Stimulated activated CD4-positive, alpha-beta T cell treated with anti-CD3 and anti-CD28 coated beads, Interleukin-12 subunit alpha, Interleukin-12 subunit beta, amount 100 ng/mL, for 4 hours (primary cell): ENCODE measurements at regions not wholly inside any gene's neighbourhood (a gene's known extent, or its start where the extent isn't known, plus 50 kb on each side); places are given as distances from the start of the nearest gene placed in this dataset.
"Not testable (repeated sequence)": the region's sequence is repeated elsewhere in the genome, so short reads cannot be mapped to it uniquely, and the experiment has no call there.

Source experiments
- DNase-seq: peaks from one replicate; pipeline ENCODE4 v3.0.0-alpha.2; 2020

DNA sequence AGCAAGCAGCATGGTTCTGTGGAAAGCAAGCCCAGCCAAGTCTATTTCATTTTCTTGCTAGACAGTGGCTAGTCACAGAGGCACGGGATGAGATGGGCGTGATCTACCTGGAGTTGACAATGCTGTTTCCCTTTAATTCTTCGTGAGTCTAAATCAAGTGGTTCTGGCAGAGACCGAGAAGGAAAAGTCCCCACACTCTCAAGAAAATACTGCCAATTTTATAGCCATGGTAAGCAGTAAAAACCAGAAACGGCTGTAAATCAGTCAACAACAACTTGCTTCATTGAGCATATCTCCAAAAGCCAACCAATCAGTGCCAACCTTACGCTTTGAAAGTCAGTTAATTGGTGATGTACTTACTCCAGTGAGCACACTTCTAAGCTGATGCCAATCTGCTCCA lies 223.4 kb downstream of the SEC23IP start:
- DNase-seq, result no peak

- DNase-seq, result no peak
Observed at GRCh38 chr10:120121768-120122167, 229.2 kb downstream of the SEC23IP start.

GRCh38 chr10:120131183-120131582 lies 238.7 kb downstream of the SEC23IP start:
- no peak for DNase-seq

DNA sequence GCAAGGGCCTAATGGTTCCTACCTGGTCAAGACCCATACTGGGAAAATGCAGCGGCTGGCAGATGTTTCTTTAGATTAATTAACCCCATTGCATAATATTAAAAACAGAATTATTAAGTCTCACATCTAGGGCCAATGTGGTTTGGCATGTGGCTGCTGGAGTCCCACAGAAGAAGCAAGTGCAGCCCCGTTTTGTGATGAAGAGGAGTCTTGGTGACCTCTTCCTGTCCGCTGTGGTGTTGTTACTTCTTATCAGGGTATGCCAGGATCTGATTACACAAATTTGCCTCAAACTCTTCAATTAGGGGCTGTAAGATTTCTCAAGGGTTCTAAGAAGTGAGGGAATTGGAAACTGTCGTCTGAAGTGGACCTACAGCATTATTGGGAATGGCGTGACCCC lies 240.3 kb downstream of the SEC23IP start:
- no peak for DNase-seq

DNA sequence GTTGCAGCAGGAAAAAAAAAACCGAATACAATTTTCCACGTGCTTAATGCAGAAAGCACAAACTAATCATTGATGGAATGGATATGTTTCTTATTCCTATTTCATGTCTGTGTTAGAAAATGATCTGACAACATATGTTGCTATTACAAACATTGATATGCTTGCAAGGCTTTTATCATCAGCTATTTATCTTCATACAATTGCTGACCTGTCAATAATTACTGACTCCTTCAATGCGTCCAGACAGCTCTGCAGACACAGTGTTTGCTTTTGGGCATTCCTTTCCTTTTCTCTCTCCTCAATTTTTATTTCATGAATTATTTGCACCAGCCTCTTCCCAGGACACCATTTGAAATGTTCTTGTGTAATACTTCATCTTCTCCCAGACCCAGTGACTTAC lies 246.2 kb downstream of the SEC23IP start:
- DNase-seq, result no peak

DNA sequence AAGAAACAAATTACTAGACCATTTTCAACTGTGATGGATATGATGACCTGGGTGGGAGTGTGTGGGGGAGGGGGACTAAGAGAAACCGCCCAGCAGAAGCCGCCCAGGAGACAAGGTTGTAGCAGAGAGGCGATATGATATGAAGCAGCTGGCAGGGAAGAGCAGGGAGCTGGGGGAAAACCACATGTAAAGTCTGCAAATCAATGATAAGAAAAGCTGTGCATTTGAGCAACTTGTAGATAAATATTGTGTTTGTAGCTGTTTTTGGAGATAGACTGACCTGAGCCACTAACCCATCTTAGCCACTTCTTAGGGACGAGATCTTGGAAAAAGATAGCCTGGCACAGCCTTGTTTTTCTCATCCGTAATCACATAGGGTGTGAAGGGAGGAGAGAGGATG lies 252.6 kb downstream of the SEC23IP start:
- DNase-seq, result no peak

- no peak for DNase-seq
Observed at GRCh38 chr10:120156614-120157274, 264.2 kb downstream of the SEC23IP start.

DNA sequence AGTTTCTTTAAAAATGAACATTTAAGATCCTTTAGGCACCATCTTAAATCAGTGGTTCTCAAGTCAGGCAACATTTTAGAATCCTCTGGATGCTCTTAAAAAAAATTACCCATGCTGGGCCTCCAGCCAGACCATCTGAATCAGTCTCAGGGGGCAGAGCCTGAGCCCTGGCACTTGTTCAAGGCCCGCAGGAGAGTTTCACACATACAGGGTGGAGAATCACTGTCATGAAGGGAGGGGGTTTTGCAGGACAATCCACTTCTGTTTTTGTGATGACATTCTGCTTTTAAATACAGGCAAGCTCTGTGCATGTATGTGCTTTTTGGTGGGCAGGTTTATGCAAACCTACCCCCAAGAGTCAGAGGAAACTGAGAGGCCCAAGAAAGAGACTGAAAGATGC lies 268.6 kb downstream of the SEC23IP start:
- DNase-seq, result no peak

GRCh38 chr10:120162471-120162870 lies 269.9 kb downstream of the SEC23IP start:
- no peak for DNase-seq

DNA sequence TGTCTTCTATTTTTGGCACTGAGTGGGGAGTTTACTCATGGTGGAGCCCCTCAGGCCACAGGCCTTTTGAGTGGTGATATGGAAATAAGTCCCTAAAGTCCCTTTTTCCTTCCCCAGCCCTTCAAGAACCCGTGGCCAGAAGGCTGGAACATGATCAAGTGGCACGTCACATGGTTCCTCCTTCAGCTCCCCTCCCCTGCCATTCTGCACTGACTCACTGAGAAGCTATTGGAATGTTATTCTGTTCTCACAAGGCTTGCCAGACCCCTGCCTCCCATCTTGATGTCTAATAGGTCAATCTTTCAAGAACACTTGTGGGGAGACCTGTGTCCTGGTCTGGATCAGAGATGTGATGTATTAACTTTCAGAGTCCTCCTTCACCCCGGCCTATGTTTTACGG lies 279.8 kb downstream of the SEC23IP start:
- no peak for DNase-seq

GRCh38 chr10:120174491-120174890 lies 282.0 kb downstream of the SEC23IP start:
- DNase-seq, result no peak

DNA sequence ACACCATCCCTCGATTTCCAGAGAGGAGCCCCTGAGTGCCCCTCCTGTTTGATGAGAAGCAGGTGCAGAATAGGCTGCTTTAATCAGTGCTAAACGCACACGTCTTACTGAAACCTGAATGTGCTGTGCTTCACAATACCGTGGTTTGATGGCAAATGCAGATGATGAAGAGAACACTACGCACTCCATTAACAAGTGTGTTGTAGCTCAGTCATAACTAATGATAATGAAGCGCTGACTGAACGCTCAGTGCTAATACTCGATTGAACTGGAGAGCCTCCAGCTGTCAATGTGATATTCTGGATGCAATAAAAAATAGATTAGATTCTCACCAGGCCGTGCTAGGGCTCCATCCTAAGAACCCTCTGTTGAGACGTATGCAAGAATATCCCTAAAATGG lies 279.7 kb upstream of the PLPP4 start:
- DNase-seq, result no peak

- no peak for DNase-seq
Observed at GRCh38 chr10:120180160-120180559, 276.9 kb upstream of the PLPP4 start.

DNA sequence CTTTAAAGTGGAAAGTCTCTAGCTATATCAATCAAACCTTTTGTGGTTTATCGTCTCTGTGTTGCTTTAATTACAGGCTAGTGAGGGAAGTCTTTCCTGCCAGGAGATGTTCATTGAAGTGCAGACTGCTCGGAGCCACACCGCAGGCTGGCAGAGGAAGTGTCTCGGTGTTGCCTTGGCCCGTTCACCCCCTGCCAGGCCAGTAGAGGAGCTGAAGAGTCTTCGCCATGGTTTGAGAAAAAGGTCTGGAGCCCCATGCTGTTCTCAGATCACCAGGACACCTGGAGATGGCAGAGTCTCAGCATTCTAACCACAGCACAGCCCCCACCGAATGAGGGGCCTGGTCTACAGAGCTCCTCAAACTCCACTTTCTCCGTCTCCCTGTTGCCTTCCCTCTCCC lies 275.9 kb upstream of the PLPP4 start:
- no peak for DNase-seq

- no peak for DNase-seq
Observed at GRCh38 chr10:120182431-120182830, 274.6 kb upstream of the PLPP4 start.

DNA sequence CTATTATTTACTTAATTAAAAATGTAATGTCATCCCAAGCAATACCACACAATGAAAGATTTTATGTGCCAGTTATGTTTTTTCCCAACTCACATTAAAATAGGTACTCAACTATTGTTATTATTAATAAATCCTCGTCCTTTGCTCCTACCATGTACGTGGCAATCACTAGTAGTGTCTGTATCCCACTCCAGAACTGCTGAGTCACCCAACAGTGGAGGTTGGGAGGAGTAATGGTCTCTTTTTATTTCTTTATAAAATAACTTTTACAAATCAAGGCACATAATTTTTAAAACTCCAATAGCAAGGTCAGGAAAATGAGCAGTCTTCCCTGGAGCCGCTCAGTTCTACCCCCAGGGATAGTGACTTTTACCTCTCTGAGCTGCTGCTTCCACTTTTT lies 273.5 kb upstream of the PLPP4 start:
- no peak for DNase-seq

DNA sequence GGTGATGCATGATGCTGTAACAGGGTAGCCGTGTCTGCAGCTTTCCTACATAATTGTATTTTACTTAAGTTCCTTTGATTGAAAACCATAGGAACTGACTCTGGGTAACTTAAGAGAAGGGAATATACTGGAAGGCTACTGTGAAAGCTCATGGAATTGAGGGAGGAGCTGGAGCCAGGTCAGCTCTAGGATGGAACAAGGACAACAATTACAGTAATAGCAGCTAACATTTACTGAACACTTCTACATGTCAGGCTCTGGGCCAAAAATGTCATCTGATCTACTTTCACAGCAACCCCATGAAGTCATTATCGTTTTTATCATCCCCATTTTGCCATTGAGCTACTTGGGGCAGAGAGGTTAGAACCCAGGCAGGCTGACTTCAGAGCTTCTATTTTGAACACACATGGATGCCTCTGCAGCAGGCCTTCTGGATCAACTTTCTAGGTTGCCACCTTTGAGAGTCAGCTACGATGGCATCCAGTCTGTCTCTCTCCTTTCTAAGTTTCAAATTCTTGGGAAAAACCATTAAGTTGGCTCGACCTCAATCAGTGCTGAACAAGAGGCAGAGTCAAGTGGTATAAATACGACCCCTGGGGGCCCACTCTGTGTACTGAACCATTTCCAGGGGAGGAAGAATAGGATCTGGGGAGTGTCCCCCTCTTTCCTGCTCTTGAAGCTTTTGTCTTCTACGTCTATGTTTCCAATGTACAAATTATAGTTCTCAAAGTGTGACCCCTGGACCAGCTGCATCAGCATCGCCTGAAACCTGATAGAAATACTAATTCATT lies 272.3 kb upstream of the PLPP4 start:
- DNase-seq, result no peak

DNA sequence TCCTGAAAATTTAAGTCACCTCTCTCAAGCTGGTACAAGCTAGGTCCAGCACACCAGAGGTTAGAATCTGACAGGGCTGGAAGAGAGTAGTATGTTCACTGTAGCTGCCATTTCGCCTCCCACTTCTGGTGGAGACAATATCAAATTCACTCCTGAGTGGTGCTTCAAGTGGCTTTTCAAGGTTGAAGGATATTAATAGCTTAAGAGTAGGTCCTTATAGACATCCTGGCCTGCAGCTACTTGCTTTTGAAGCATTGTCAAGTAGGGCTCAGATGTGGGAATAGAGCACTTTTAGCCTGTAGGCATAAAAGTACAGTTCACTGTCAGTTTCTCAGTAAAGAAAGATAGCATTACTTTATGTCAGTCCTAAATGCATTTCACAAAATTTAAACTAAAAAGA lies 270.5 kb upstream of the PLPP4 start:
- no peak for DNase-seq

GRCh38 chr10:120187168-120187567 lies 269.9 kb upstream of the PLPP4 start:
- not testable (repeated sequence) for DNase-seq

DNA sequence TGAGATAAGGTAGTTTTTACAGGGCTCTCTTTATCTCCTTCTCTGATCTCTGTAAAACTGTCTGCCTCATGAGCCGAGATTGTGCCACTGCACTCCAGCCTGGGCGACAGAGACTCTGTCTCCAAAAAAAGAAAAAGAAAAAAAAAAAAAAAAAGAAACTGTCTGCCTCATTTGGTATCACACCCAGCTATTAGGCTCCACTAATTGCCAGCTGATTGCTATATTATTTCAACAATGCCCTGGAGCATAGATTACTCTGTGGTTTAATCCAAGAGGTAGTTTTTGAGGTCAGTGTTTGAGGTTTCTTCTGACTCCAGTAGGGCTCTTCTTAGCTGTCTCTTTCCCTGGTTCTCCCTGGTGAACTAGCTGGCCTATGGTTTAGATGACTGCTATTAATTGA lies 268.1 kb upstream of the PLPP4 start:
- no peak for DNase-seq

- DNase-seq, result no peak
Observed at GRCh38 chr10:120195984-120196712, 260.9 kb upstream of the PLPP4 start.

DNA sequence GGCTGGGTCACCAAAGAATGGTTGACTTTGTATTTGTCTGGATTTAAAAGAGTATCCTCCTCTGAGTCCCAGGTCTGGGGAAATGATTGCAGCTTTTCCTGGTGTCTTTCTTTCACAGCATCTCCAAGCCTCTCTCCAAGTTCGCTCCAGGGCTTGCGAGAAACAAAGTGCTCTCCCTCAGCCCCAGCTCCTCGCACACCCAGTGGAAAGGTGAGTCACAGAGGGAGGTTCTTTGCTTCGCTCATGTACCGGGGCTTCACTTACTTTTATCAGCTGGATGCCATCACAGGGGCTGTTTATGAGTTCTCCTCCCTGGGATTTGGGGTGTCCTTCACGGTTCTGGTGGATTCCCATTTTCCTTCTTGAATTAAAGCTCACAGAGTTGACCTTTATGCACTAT lies 252.2 kb upstream of the PLPP4 start:
- DNase-seq, result no peak

DNA sequence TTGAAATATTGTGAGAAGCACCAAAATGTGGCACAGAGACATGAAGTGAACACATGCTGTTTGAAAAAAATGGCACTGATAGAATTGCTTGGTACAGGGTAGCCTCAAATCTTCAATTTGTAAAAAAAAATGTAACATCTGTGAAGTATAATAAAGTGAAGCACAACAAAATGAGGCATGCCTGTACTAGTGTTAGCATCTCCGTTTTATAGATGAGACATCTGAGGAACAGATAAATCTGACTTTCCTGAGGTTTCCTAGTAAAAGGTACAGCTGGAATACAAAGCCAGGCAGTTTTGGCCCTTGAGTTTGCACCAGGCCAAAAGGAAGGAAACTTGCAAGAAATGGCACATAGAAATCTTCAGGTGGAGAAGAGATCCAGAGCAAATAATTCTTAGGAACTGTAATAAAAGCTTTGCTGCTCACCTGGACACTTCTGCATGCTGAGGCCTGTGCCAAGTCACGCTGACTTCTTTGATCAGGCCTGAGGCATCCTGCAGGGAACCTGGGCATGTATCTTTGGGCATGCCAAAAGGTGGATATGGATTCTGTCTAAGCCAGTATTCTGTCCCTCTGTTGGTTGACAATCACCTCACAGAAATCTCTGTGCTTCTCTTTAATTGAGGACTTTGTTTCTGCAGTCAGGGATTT lies 251.5 kb upstream of the PLPP4 start:
- DNase-seq, result no peak

GRCh38 chr10:120208488-120208887 lies 248.5 kb upstream of the PLPP4 start:
- DNase-seq, result no peak
